Medulla oblongata (tissue), 1 donor: ENCODE measurements at regions not wholly inside any gene's neighbourhood (a gene's known extent, or its start where the extent isn't known, plus 50 kb on each side); places are given as distances from the start of the nearest gene placed in this dataset.

Source experiments
- DNase-seq: peaks from one replicate; pipeline ENCODE4 v3.0.0-alpha.2; 2015; ENCODE audit errors: extremely low spot score

GRCh38 chr2:136185981-136186776 lies 68.2 kb upstream of the CXCR4 start:
- peak; percentile 66 for DNase-seq

GRCh38 chr2:136183097-136183496 lies 65.1 kb upstream of the CXCR4 start:
- peak; percentile 67 for DNase-seq

GRCh38 chr2:136182315-136182714 lies 64.4 kb upstream of the CXCR4 start:
- DNase-seq: no peak

GRCh38 chr2:136179602-136179975 lies 61.6 kb upstream of the CXCR4 start:
- no peak for DNase-seq

DNA sequence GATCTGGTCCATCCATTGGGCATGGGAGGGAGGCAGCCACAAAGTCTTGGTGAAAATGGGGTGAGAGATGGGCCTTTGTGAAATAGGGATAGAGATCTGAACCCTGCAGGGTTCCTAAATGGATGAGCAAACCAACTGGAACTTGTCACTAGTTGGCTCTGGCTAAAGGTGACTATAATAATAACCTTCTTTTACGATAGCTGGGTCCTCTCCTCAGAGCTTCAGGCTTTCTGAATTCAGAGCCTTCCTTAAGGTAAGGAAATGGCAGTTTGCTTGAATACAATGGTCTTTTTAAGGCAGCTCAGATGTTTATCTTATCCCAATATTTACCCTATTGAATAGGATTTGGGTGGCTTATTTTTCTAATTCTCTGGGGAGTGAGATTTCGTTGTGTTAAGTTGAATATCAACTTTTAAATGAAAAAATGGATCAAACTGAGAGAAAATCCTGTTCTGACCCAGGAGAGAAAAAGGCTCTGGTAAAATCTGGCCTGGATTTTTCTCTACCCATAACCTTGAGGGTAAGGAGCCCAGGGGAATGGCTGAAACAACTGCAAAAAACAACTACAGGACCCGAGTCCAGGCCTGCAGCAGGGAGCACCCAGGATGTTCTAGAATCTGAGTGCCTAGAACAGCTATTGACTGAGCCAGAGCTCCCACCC lies 61.1 kb upstream of the CXCR4 start:
- DNase-seq: no peak

DNA sequence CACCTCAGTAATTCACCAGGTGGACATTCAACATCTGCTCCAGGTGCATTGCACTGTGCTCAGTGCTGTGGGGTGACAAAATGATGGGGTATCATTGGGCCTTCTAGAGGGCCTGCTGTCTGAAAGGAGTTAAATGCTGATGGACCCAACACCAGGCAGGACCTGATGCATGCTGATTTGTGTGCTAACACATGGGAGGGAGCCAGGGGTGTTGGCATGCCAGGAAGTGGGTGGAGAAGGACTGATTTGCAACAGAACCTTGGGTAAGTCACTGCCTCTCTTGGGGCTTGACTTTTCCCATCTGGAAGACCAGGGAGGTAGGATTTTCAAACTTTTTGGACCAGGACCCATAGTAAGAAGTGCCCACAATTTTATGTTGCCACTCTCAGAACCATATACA lies 57.9 kb upstream of the CXCR4 start:
- DNase-seq: no peak

GRCh38 chr2:136175466-136175865 lies 57.5 kb upstream of the CXCR4 start:
- no peak for DNase-seq

DNA sequence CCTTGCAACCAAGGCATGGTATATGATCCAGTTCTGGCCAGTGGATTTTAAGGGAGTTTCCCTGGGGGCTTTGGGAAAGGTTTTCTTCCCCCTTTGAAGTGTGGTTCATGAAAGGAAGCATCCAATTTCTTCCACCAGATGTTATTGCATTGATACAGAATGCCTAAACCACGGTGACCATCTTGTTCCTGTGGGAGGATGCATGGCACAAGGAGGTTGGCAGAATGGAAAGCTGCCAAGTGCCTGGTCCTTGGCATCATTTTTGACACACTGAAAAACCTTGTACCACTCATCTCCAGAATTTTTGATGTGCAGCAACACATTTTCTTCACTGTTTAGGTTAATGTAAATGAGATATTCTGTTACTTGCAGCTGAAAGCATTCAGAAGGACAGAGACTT lies 55.2 kb upstream of the CXCR4 start:
- no peak for DNase-seq

GRCh38 chr2:136171223-136171622 lies 53.3 kb upstream of the CXCR4 start:
- DNase-seq: no peak

GRCh38 chr2:136168720-136169119 lies 50.8 kb upstream of the CXCR4 start:
- no peak for DNase-seq

- no peak for DNase-seq
These were observed 49.9 kb upstream of the CXCR4 start for GRCh38 chr2:136167721-136168475.
